ENCODE measurements at regions not wholly inside any gene's neighbourhood (a gene's known extent, or its start where the extent isn't known, plus 50 kb on each side); places are given as distances from the start of the nearest gene placed in this dataset.

DNA sequence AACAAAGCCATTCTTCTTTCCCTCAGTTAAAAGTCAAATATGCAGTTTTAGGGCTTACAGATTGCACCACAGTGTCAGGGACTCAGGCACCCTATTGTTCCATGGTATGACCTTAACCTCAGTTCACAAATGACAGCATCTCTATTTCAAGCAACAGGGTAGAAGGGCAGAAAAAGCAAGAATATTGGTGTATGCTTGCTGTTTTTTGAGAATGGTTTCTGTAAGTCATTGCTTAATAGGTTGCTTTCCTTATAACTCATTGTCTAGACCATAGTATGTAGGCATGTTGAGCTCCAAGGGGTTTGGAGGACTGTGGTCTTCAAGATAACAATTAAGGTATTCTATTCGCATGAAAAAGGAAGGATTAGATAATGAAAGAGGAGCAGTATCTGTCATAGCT, 183.5 kb upstream of the EDIL3 start:
- Histone ChIP-seq H3K27me3 (ENCODE audit: control insufficient read depth, insufficient read depth, low read length) (no peaks in the 10 kb centered on the region), H3K4me3 (ENCODE audit: low read depth, low read length) (no peak overlapping the region), H3K36me3 (ENCODE audit: control insufficient read depth, insufficient read depth, low read length) (no peaks in the 10 kb centered on the region)
- no peak for DNase-seq (ENCODE audit: low read depth)
- TF ChIP-seq, protein P1, sequence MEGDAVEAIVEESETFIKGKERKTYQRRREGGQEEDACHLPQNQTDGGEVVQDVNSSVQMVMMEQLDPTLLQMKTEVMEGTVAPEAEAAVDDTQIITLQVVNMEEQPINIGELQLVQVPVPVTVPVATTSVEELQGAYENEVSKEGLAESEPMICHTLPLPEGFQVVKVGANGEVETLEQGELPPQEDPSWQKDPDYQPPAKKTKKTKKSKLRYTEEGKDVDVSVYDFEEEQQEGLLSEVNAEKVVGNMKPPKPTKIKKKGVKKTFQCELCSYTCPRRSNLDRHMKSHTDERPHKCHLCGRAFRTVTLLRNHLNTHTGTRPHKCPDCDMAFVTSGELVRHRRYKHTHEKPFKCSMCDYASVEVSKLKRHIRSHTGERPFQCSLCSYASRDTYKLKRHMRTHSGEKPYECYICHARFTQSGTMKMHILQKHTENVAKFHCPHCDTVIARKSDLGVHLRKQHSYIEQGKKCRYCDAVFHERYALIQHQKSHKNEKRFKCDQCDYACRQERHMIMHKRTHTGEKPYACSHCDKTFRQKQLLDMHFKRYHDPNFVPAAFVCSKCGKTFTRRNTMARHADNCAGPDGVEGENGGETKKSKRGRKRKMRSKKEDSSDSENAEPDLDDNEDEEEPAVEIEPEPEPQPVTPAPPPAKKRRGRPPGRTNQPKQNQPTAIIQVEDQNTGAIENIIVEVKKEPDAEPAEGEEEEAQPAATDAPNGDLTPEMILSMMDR (IDR thresholded peaks at IDR 0.05; ENCODE audit: insufficient read depth, low read length, poor library complexity, severe bottlenecking): no peak

DNA sequence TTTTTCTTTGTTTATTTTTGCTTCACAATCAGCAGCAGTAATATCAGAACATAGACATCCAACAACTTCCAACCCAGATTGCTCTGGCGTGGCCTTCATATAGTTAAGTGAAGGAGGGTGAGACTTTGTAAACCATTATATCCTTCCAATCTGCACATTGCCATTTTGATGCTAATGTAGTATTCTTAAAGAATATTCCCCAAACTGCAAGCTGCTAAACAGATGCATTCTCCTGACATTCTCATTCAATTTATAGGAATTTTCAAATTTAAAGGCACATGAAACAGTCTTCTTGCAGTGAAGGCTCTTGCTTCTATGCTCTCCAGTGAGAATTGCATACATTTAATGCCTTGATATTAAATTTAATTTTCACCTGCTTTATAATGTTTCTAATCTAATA, 181.2 kb upstream of the EDIL3 start:
- no peak for DNase-seq (ENCODE audit: low read depth)

DNA sequence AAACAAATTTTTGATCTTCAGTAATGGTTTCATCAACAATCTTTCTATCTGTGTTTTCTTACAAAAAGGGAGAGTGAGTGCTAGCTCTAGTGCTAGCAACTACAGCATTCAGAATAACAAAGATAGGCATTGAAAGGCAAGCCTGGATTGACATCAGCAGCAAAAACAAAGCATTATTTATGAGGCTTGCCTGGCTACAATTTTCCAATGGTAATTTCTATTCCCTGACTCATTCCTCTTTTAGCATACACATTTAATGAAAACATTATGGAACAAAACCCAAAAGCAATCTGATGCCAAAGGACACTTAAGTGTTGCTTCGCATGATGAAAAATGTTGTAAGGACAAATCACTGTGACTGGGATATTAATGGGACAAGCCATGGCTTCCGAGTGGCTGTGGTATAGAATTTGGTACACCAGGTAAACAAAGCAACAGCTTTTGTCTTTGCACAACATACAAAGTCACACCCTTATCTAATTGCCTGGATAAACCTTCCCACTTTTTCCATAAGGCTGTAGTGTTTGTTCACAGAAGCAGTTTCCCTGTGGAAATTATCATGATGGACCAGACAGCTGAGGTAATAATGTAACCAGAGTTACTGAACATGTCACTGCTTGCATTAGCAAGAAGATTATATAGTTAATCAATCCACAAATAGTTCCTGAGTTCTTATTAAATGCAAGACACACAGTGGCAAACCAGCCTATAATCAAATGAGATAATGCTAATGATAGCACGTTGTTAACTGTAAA, 179.8 kb upstream of the EDIL3 start:
- H3K36me3 ChIP-seq (ENCODE audit: control insufficient read depth, insufficient read depth, low read length): no peaks in the 10 kb centered on the region

More for the DNA sequence above, 181.2 kb upstream of the EDIL3 start:
- Histone ChIP-seq H3K4me3 (ENCODE audit: low read depth, low read length) (no peak overlapping the region), H3K36me3 (ENCODE audit: control insufficient read depth, insufficient read depth, low read length) (no peaks in the 10 kb centered on the region), H3K27me3 (ENCODE audit: control insufficient read depth, insufficient read depth, low read length) (no peaks in the 10 kb centered on the region)
- TF ChIP-seq, protein P1 (IDR thresholded peaks at IDR 0.05; ENCODE audit: insufficient read depth, low read length, poor library complexity, severe bottlenecking): no peak

DNA sequence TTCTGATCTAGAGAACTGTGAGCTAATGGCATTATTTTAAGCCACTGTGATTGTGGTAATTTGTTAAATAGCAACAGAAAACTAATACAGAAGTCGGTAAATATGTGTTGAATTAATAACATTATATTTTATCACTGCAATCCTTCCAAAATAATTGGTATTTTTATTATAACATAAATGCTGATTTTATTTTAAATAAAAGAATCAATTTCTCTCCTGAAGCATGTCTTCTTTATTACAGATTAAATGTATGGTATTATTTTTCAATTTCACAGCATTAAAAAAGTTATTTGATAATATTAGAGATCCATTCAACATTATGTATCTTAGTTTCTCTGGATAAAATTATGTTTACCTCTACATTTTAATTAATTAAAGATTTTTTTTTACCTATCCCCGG, 165.5 kb upstream of the EDIL3 start:
- no peak for DNase-seq (ENCODE audit: low read depth)
- Histone ChIP-seq H3K27me3 (ENCODE audit: control insufficient read depth, insufficient read depth, low read length) (no peaks in the 10 kb centered on the region), H3K36me3 (ENCODE audit: control insufficient read depth, insufficient read depth, low read length) (no peaks in the 10 kb centered on the region), H3K4me3 (ENCODE audit: low read depth, low read length) (no peak overlapping the region)
- TF ChIP-seq, protein P1 (IDR thresholded peaks at IDR 0.05; ENCODE audit: insufficient read depth, low read length, poor library complexity, severe bottlenecking): no peak

More for the DNA sequence above, 179.8 kb upstream of the EDIL3 start:
- TF ChIP-seq, protein P1 (IDR thresholded peaks at IDR 0.05; ENCODE audit: insufficient read depth, low read length, poor library complexity, severe bottlenecking): no peak
- H3K27me3 ChIP-seq (ENCODE audit: control insufficient read depth, insufficient read depth, low read length): no peaks in the 10 kb centered on the region
- H3K4me3 ChIP-seq (ENCODE audit: low read depth, low read length): no peak overlapping the region
- DNase-seq (ENCODE audit: low read depth): no peak

DNA sequence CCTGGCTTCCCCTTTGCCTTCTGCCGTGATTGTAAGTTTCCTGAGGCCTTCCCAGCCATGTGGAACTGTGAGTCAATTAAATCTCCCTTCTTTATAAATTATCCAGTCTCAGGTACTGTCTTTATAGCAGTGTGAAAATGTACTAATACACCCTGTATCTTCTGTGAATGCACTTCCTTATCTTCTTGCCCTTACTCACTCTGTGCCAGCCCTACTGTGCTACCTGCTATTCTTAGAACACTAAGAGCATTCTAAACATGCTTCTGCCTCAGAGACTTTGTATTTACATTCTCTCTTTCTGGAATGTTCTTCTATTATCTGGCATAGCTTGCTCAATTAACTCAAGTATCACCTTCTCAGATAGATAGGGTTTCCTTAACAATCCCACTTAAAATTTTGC, 164.4 kb upstream of the EDIL3 start:
- H3K36me3 ChIP-seq (ENCODE audit: control insufficient read depth, insufficient read depth, low read length): no peaks in the 10 kb centered on the region
- H3K27me3 ChIP-seq (ENCODE audit: control insufficient read depth, insufficient read depth, low read length): no peaks in the 10 kb centered on the region
- TF ChIP-seq, protein P1 (IDR thresholded peaks at IDR 0.05; ENCODE audit: insufficient read depth, low read length, poor library complexity, severe bottlenecking): no peak
- DNase-seq (ENCODE audit: low read depth): no peak
- no peak overlapping the region for H3K4me3 ChIP-seq (ENCODE audit: low read depth, low read length)

DNA sequence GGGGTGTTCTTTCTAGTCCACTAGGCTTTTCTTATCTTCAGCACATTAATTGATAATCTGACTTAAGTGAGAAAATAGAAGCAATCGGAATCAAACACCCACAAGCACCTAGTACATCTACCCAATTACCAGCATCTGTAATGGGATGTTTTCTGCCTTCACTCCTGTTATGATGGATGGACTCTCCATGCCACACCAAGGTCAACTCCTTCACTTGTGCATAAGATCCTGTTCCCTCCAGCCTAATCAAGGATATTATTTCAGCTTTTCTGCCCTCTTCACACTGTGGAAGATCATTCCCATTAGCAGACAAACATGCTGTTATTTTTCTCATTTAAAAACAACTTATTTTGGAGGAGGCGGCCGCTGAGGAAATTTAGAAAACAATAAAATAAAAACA, 162.0 kb upstream of the EDIL3 start:
- no peak for DNase-seq (ENCODE audit: low read depth)
- TF ChIP-seq, protein P1 (IDR thresholded peaks at IDR 0.05; ENCODE audit: insufficient read depth, low read length, poor library complexity, severe bottlenecking): no peak
- Histone ChIP-seq H3K36me3 (ENCODE audit: control insufficient read depth, insufficient read depth, low read length) (no peaks in the 10 kb centered on the region), H3K27me3 (ENCODE audit: control insufficient read depth, insufficient read depth, low read length) (no peaks in the 10 kb centered on the region), H3K4me3 (ENCODE audit: low read depth, low read length) (no peak overlapping the region)
